C4-2B (cell line): ENCODE measurements at regions not wholly inside any gene's neighbourhood (a gene's known extent, or its start where the extent isn't known, plus 50 kb on each side); places are given as distances from the start of the nearest gene placed in this dataset.
"Not testable (repeated sequence)": the region's sequence is repeated elsewhere in the genome, so short reads cannot be mapped to it uniquely, and the experiment has no call there.

ENCODE experiments used
- CTCF ChIP-seq: fragments of 450-650 bp; conservative IDR thresholded peaks from 2 replicates; pipeline ENCODE4 v1.5.1; 2017; ENCODE audit warnings: mild to moderate bottlenecking
- ZFX ChIP-seq: fragments of 450-650 bp; IDR thresholded peaks from 2 replicates; pipeline ENCODE4 v1.6.1; 2017

- not testable (repeated sequence) for TF ChIP-seq CTCF, ZFX
These were observed 112.0 kb upstream of the FRG2C start for GRCh38 chr3:75552095-75552494.
